Hindlimb muscle (tissue), 1 donor: ENCODE measurements at regions not wholly inside any gene's neighbourhood (a gene's known extent, or its start where the extent isn't known, plus 50 kb on each side); places are given as distances from the start of the nearest gene placed in this dataset.

ENCODE experiments used
- DNase-seq: peaks from one replicate; pipeline ENCODE4 v3.0.0-alpha.2; 2013

GRCh38 chr5:111572561-111572960, 60.2 kb upstream of the STARD4 start:
- no peak for DNase-seq

DNA sequence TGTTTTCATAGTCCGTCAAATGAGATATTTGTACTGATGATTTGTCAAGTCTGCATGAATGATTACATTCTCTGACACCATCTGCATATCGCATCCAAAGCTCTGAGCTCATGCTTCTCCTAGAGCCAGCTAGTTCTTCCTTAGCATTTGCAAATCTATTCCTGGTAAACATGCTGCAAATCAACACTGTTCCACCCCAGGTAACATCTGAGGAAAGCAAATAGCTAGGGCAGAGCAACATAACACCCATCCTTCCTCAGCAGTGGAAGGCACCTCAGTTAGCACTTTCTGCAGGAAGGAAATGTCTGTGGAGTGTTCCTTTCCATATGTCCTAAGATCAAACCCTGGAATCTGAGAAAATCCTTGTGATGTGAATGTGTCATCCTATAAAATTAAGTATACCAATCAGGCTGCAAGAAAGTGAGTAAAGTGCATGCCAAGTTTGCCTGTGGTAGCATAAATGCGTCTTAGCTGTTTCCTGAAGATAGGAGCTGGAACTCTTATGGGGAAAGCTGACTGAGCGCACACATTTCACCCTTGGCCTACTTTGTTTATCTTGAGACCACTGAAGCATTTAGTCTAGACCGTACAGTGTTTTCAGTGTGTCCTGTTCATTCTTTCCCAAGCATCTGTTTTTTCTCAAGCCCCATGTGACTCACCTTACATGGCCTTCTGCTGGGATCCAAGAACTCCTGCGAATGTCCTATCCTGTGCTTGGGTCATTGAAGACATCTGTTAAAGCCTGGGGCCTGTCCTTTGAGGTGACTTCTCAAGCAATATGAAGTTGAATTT, 50.9 kb upstream of the STARD4 start:
- no peak for DNase-seq

- DNase-seq: no peak
Measured at GRCh38 chr5:111562561-111562960, 50.2 kb upstream of the STARD4 start.
